ENCODE measurements at regions not wholly inside any gene's neighbourhood (a gene's known extent, or its start where the extent isn't known, plus 50 kb on each side); places are given as distances from the start of the nearest gene placed in this dataset.

DNA sequence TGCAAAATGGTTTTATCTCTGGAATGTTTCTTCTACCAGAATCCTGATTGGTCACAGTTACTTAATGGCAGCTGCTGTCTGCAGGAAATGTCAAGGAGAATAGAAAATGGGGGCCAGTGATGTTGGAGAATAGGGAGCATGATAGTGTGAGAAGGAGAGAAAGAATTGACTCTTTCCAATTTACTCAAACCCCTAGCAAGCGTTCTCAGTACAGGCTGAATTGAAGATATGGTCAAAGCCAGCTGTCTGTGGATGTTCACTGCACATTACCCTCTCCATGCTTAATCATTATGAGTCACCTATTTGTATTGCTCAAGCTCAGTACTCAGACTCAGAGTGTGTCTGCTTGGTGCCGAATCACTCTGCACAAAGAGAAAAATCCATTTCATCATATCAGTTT, 57.8 kb upstream of the FAM47B start:
- TF ChIP-seq, protein P1, sequence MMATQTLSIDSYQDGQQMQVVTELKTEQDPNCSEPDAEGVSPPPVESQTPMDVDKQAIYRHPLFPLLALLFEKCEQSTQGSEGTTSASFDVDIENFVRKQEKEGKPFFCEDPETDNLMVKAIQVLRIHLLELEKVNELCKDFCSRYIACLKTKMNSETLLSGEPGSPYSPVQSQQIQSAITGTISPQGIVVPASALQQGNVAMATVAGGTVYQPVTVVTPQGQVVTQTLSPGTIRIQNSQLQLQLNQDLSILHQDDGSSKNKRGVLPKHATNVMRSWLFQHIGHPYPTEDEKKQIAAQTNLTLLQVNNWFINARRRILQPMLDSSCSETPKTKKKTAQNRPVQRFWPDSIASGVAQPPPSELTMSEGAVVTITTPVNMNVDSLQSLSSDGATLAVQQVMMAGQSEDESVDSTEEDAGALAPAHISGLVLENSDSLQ (IDR thresholded peaks at IDR 0.05): no peak
- TF ChIP-seq HDGF (IDR thresholded peaks at IDR 0.05; ENCODE audit: borderline replicate concordance): no peak
- TF ChIP-seq FOXM1 (IDR thresholded peaks at IDR 0.05; ENCODE audit: borderline replicate concordance): no peak

Measured in HEK293T (cell line).